MM.1S (cell line): ENCODE measurements at regions not wholly inside any gene's neighbourhood (a gene's known extent, or its start where the extent isn't known, plus 50 kb on each side); places are given as distances from the start of the nearest gene placed in this dataset.

ENCODE experiments used
- CTCF ChIP-seq: fragments of 300-600 bp; sonication (generic); IDR thresholded peaks from 2 replicates; pipeline ENCODE4 v1.5.1; 2016; ENCODE audit warnings: antibody characterized with exemption, low read length, mixed read lengths
- EZH2 ChIP-seq: fragments of 300-600 bp; sonication (generic); optimal IDR thresholded peaks from 2 replicates; pipeline ENCODE3; 2017; ENCODE audit warnings: low read depth, mild to moderate bottlenecking, antibody characterized with exemption, low read length, mixed read lengths

GRCh38 chr2:43057742-43058725, 168.4 kb downstream of the ZFP36L2 start:
- no peak for TF ChIP-seq CTCF
- TF ChIP-seq EZH2 = no peak
